Stimulated activated CD8-positive, alpha-beta memory T cell treated with anti-CD3 and anti-CD28 coated beads, Interleukin-7, amount 100 ng/mL, for 4 hours (primary cell): ENCODE measurements at regions not wholly inside any gene's neighbourhood (a gene's known extent, or its start where the extent isn't known, plus 50 kb on each side); places are given as distances from the start of the nearest gene placed in this dataset.
"Not testable (repeated sequence)": the region's sequence is repeated elsewhere in the genome, so short reads cannot be mapped to it uniquely, and the experiment has no call there.

Source experiments
- DNase-seq, 2 donors: peaks; one replicate each; pipeline ENCODE4 v3.0.0-alpha.2; 2020; ENCODE audit warnings: low read depth in 2 of 2

- no peak for DNase-seq
Observed at GRCh38 chr5:105616599-105616998, 2054.0 kb upstream of the NUDT12 start.

DNA sequence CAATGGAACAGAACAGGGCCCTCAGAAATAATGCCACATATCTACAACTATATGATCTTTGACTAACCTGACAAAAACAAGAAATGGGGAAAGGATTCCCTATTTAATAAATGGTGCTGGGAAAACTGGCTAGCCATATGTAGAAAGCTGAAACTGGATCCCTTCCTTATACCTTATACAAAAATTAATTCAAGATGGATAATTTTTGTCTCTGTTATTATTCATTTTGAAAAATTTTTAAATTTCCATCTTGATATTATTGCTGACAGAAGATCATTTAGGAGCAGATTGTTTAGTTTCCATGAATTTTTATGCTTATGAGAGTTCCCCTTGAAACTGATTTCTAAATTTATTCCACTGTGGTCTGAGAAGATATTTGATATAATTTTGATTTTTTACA lies 2039.8 kb upstream of the NUDT12 start:
- not testable (repeated sequence) for DNase-seq

DNA sequence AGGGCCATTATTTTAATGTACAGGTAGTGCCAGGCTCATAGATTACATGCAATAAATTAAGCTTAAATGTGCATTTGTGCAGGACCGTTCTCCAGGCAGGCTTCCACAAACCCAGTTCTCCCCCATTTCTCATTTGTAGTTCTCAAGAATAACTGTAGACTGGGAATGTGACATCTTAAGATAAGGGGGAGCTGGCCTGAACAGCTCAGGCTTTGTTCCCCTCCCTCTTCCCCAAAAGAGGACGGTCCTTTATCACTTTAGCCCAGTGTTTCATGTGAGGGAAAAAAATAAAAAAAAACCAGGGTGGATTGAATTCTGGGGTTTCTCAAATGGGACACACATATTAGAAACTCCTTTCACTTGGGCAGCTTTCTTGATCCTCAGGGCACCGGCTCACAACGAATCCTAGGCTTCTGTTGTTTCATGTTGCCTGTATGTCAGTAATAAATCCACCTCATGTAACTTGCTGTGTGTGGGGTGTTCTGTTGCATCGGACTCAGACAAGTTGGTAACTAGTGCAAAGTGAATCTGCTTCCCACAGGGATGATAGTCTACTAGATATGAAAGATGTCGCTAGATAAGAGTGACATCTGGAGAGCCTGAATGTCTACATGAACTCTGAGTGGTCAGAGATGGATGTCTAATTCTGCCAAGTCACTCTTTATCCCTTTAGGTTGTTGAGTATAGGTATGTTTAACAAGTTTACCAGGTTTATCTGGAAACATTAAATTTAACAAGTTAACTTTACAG lies 2030.6 kb upstream of the NUDT12 start:
- DNase-seq: no peak

DNA sequence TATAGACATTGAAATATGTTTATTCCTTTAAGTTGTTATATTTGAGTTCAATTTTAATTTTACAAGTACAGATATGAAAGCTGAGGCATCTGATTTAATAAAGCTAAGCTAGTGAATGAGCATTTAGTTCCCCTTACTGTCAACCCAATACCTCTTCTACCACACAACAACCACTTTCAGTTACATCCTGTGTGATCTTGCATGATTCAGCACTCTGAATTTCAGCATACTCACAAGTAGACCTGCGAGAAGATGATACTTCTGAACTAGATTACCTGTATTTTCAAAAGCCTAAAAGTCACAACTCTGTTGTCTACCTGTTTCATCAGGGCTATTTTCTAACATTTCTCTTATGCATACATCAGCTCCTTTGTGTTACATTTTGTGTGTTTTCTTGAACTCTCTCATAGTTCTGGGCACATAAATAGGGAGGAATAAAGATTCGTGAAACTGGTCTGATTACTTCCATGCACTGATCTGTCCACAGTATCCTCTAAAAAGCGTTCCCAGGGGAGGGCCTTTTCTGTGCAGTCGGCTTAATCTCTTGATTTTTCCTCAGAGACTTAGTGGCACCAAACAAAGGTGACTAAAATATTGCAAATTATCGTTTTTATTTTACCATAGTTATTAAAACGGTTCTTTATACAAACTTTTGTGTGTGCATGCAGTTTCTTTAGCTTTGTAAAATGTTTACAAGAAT lies 2025.5 kb upstream of the NUDT12 start:
- DNase-seq: no peak

GRCh38 chr5:105581988-105582690 lies 2019.5 kb upstream of the NUDT12 start:
- no peak for DNase-seq

- DNase-seq: no peak
Observed at GRCh38 chr5:105573575-105573974, 2011.0 kb upstream of the NUDT12 start.

DNA sequence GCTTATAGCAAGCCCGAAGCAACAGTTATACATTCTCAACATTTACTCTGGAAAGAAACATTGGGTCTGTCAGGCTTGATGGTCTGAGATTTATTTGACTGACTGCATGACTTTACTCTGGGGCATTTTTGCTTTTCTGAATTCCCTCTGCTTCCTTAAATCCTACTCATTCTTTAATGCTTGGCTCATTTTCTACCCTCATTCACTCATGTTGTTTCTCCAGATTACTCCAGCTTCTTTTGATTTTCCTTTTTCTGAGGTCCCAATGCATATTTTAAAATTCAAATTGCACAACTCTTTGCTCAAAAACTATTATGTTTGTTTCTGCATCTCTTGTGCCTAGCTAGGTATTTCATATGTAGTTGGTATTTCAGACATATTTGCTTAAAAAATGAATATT lies 2002.9 kb upstream of the NUDT12 start:
- DNase-seq: no peak

GRCh38 chr5:105563842-105564241 lies 2001.3 kb upstream of the NUDT12 start:
- DNase-seq: no peak

DNA sequence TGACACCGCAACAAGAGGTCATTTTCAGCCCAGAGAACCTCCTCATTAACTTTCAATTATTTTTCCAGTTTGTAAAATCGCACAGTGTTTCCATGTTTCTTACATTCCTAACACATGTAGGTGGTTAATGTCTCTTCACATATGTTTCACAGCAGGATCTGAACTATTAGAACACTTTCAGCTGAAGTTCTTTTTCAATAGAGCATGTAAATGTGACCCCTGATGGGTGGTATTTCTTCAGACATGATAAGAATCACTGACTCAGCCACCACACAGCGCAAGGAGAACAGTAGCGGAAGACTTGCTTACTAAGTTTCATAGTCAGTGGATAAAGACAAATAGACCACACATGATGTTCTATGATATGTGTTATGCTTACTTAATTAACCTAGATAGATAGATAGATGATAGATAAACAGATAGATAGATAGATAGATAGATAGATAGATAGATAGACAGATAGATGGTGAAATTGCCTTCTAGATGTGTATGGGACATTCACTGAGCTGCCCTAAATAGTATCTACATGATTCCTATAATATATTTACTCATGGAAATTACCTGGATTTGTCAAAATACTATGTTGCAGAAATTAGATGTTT lies 1992.1 kb upstream of the NUDT12 start:
- no peak for DNase-seq

DNA sequence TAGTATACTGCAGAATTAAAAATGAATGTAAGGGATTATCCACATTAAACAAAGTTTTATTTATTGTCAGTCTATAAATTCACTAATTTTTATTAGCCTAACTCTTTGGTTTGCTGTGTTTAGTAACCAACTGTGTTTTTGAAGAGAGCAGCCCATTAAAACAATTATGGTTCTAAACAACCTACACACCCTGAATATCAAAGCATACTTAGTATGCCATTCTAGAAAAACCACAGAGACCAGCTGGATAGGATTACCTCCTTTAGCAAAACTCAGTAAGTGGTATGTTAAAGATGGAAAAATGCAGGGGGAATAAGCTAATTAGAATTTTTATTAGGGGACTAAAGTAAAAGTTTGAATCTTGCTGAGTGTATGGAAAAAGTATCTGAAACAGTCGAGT lies 1981.7 kb upstream of the NUDT12 start:
- DNase-seq: no peak

DNA sequence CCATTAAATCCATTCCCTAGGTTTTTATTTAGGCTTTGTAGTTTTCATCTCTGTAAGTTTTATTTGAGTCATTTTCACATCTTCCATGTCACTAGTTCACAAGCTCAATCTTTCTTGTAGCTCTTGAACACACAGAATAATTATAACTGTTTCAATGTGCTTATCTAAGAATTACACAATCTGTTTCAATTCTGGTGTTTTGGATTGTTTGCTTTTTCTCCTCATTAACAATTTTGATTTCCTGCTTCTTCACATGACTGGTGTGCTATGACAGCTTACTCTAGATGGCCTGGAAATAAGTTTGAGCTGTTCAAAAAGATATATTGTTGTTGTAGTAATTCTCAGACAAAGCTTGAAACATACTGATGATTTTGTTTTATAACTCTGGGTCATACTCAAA lies 1974.1 kb upstream of the NUDT12 start:
- no peak for DNase-seq

DNA sequence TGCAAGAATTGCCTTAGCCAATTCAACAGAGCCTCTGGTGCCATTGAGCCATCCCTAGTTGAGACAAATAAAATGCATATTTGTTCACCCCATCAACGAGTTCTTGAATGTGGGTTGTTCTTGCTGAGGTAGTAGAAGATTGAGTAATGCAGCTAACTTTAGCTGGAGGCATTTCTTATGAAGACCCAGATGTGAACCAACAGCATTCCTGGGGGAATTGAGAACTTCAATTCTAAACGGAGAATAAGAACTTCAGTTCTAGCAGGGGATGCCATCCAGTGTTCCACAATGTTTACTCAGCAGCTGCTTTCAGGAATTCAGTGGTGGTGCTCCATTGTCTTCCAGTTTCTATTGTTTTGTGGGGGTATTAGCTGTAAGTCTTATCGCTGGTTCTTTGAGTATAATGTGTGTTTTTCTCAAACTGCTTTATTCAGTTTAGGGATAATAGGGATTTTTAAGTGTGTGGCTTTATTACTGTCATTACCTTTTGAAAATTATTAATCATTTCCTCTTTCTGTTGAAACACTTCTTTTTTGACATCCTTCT lies 1968.2 kb upstream of the NUDT12 start:
- DNase-seq: no peak

- DNase-seq: no peak
Observed at GRCh38 chr5:105529851-105530250, 1967.3 kb upstream of the NUDT12 start.

DNA sequence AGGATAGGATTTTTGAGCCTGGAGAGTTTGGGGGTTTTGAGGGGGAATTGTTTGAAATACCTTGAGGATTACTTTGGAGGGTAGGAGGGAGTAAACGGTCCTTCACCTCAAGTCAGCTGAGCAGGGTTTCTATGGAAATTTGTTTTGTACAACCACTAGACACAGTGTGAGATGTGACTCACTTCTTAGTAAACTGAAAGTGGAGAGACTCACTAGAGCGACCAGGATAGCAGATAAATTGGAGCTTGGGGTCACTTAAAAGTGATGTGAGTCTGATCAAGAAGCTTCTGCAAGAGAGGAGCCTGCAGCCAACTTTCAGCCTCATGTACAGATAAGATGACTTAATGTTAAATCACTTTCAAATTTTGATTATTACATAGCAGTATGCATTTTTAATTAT lies 1945.9 kb upstream of the NUDT12 start:
- DNase-seq: no peak

GRCh38 chr5:105506692-105507277 lies 1944.2 kb upstream of the NUDT12 start:
- no peak for DNase-seq

GRCh38 chr5:105503950-105504349 lies 1941.4 kb upstream of the NUDT12 start:
- no peak for DNase-seq

GRCh38 chr5:105501315-105501714 lies 1938.7 kb upstream of the NUDT12 start:
- no peak for DNase-seq

DNA sequence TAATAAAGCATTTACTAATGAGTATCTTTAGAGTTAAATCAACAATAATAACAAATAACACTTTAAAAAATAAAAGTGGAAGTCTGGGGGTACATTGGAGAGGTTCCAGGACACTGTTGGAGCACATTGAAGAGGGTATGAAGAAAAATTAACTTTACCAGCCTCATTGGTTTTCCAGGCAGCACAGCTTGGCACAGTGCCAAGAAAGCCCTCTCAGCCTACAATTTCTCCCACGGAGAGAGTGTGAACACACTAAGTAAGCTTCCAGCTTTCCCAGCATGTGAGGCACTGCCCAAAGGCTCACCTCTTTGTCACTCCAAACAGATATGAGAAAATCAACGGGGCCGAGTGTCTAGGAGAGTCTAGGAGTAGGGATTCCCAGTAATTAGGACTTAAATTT lies 1912.8 kb upstream of the NUDT12 start:
- no peak for DNase-seq

GRCh38 chr5:105462377-105462776 lies 1899.8 kb upstream of the NUDT12 start:
- no peak for DNase-seq

GRCh38 chr5:105460721-105461120 lies 1898.1 kb upstream of the NUDT12 start:
- DNase-seq: no peak

- no peak for DNase-seq
Observed at GRCh38 chr5:105453216-105453807, 1890.7 kb upstream of the NUDT12 start.
